ENCODE measurements at regions not wholly inside any gene's neighbourhood (a gene's known extent, or its start where the extent isn't known, plus 50 kb on each side); places are given as distances from the start of the nearest gene placed in this dataset.

GRCh38 chr3:28933337-28933736, 347.5 kb upstream of the RBMS3 start:
- Histone ChIP-seq H3K4me3 (replicated peaks in 1 of 4; ENCODE audit: control extremely low read depth in 1 of 4, insufficient read depth in 1 of 4, low read depth in 3 of 4, low read length in 4 of 4) (no peak overlapping the region), H3K4me2 (ENCODE audit: extremely low read depth, insufficient read depth, low read length) (no peak overlapping the region), H3K4me1 (ENCODE audit: control insufficient read depth, extremely low read depth, insufficient read depth, low read length) (no peaks in the 10 kb centered on the region), H3K9me3 (ENCODE audit: control insufficient read depth, insufficient read depth, low read depth, low read length) (no peaks in the 10 kb centered on the region), H2AFZ (ENCODE audit: low read length) (no peak overlapping the region), H3K36me3 (ENCODE audit: control insufficient read depth, insufficient read depth, low read length) (no peaks in the 10 kb centered on the region), H4K20me1 (ENCODE audit: control insufficient read depth, extremely low read depth, insufficient read depth, low read length) (no peaks in the 10 kb centered on the region), H3K79me2 (ENCODE audit: control insufficient read depth, insufficient read depth, low read length) (no peaks in the 10 kb centered on the region), H3K9ac (ENCODE audit: insufficient read depth, low read length) (no peak overlapping the region), H3K27ac (ENCODE audit: insufficient read depth, low read length) (no peak overlapping the region), H3K27me3 (ENCODE audit: control insufficient read depth, insufficient read depth, low read length) (no peaks in the 10 kb centered on the region)
- no peak for DNase-seq (ENCODE audit: low read depth in 2 of 2)
- TF ChIP-seq EZH2 (IDR thresholded peaks at IDR 0.05; ENCODE audit: low read length, missing control alignments) (no peak), CTCF (conservative IDR thresholded peaks at IDR 0.05 in 1 of 2, IDR thresholded peaks at IDR 0.05 in 1 of 2; ENCODE audit: low read depth in 1 of 2, low read length in 2 of 2) (no peak)

GRCh38 chr3:28934126-28934813, 346.6 kb upstream of the RBMS3 start:
- Histone ChIP-seq H3K79me2 (ENCODE audit: control insufficient read depth, insufficient read depth, low read length) (no peaks in the 10 kb centered on the region), H4K20me1 (ENCODE audit: control insufficient read depth, extremely low read depth, insufficient read depth, low read length) (no peaks in the 10 kb centered on the region), H2AFZ (ENCODE audit: low read length) (no peak overlapping the region), H3K4me1 (ENCODE audit: control insufficient read depth, extremely low read depth, insufficient read depth, low read length) (no peaks in the 10 kb centered on the region), H3K36me3 (ENCODE audit: control insufficient read depth, insufficient read depth, low read length) (no peaks in the 10 kb centered on the region), H3K4me3 (replicated peaks in 1 of 4; ENCODE audit: control extremely low read depth in 1 of 4, insufficient read depth in 1 of 4, low read depth in 3 of 4, low read length in 4 of 4) (no peak overlapping the region), H3K9ac (ENCODE audit: insufficient read depth, low read length) (no peak overlapping the region), H3K4me2 (ENCODE audit: extremely low read depth, insufficient read depth, low read length) (no peak overlapping the region), H3K9me3 (ENCODE audit: control insufficient read depth, insufficient read depth, low read depth, low read length) (no peaks in the 10 kb centered on the region), H3K27me3 (ENCODE audit: control insufficient read depth, insufficient read depth, low read length) (no peaks in the 10 kb centered on the region), H3K27ac (ENCODE audit: insufficient read depth, low read length) (no peak overlapping the region)
- peak in 1 of 2 donors; percentile 26 for DNase-seq (ENCODE audit: low read depth in 2 of 2)
- TF ChIP-seq CTCF (conservative IDR thresholded peaks at IDR 0.05 in 1 of 2, IDR thresholded peaks at IDR 0.05 in 1 of 2; ENCODE audit: low read depth in 1 of 2, low read length in 2 of 2) (no peak), EZH2 (IDR thresholded peaks at IDR 0.05; ENCODE audit: low read length, missing control alignments) (no peak)

GRCh38 chr3:28935146-28935545, 345.7 kb upstream of the RBMS3 start:
- no peak for DNase-seq (ENCODE audit: low read depth in 2 of 2)
- Histone ChIP-seq H3K4me3 (replicated peaks in 1 of 4; ENCODE audit: control extremely low read depth in 1 of 4, insufficient read depth in 1 of 4, low read depth in 3 of 4, low read length in 4 of 4) (no peak overlapping the region), H3K9ac (ENCODE audit: insufficient read depth, low read length) (no peak overlapping the region), H3K79me2 (ENCODE audit: control insufficient read depth, insufficient read depth, low read length) (no peaks in the 10 kb centered on the region), H3K36me3 (ENCODE audit: control insufficient read depth, insufficient read depth, low read length) (no peaks in the 10 kb centered on the region), H2AFZ (ENCODE audit: low read length) (no peak overlapping the region), H4K20me1 (ENCODE audit: control insufficient read depth, extremely low read depth, insufficient read depth, low read length) (no peaks in the 10 kb centered on the region), H3K4me1 (ENCODE audit: control insufficient read depth, extremely low read depth, insufficient read depth, low read length) (no peaks in the 10 kb centered on the region), H3K27ac (ENCODE audit: insufficient read depth, low read length) (no peak overlapping the region), H3K27me3 (ENCODE audit: control insufficient read depth, insufficient read depth, low read length) (no peaks in the 10 kb centered on the region), H3K9me3 (ENCODE audit: control insufficient read depth, insufficient read depth, low read depth, low read length) (no peaks in the 10 kb centered on the region), H3K4me2 (ENCODE audit: extremely low read depth, insufficient read depth, low read length) (peak overlapping the region; percentile 44)
- TF ChIP-seq CTCF (conservative IDR thresholded peaks at IDR 0.05 in 1 of 2, IDR thresholded peaks at IDR 0.05 in 1 of 2; ENCODE audit: low read depth in 1 of 2, low read length in 2 of 2) (no peak), EZH2 (IDR thresholded peaks at IDR 0.05; ENCODE audit: low read length, missing control alignments) (no peak)

All from fibroblast of lung (primary cell).